Activated T-cell treated with anti-CD3 and anti-CD28 coated beads, Interleukin-2, amount 50 U/mL, for 24 hours (primary cell): ENCODE measurements at regions not wholly inside any gene's neighbourhood (a gene's known extent, or its start where the extent isn't known, plus 50 kb on each side); places are given as distances from the start of the nearest gene placed in this dataset.

Experiments used
- DNase-seq: peaks from one replicate; pipeline ENCODE4 v3.0.0-alpha.2; 2020
- H3K27ac Mint-ChIP-seq: 2 replicates; pipeline ENCODE4 v1.8.0; 2020; ENCODE audit warnings: mild to moderate bottlenecking, mixed read lengths
- H3K27me3 Mint-ChIP-seq: 2 replicates; pipeline ENCODE4 v1.8.0; 2020; ENCODE audit warnings: mixed read lengths
- H3K36me3 Mint-ChIP-seq: 2 replicates; pipeline ENCODE4 v1.8.0; 2020; ENCODE audit warnings: low read depth, mixed read lengths
- H3K4me1 Mint-ChIP-seq: 2 replicates; pipeline ENCODE4 v1.8.0; 2020; ENCODE audit warnings: low read depth, mixed read lengths
- H3K4me3 Mint-ChIP-seq: 2 replicates; pipeline ENCODE4 v1.8.0; 2020; ENCODE audit warnings: mild to moderate bottlenecking, moderate library complexity, mixed read lengths
- H3K9me3 Mint-ChIP-seq: 2 replicates; pipeline ENCODE4 v1.8.0; 2020; ENCODE audit warnings: mixed read lengths

GRCh38 chr9:1416261-1416660 is 366.1 kb downstream of the DMRT2 start:
- Mint-ChIP-seq H3K4me3 (no peak overlapping the region), H3K27ac (no peak overlapping the region), H3K36me3 (no peaks in the 10 kb centered on the region), H3K27me3 (no peaks in the 10 kb centered on the region), H3K9me3 (peaks cover 3% of the 10 kb centered on the region), H3K4me1 (no peaks in the 10 kb centered on the region)
- DNase-seq, result no peak

- Mint-ChIP-seq H3K4me1 (no peaks in the 10 kb centered on the region), H3K4me3 (no peak overlapping the region), H3K9me3 (peaks cover 3% of the 10 kb centered on the region), H3K36me3 (no peaks in the 10 kb centered on the region), H3K27me3 (no peaks in the 10 kb centered on the region), H3K27ac (no peak overlapping the region)
- no peak for DNase-seq
These were observed 371.3 kb downstream of the DMRT2 start for GRCh38 chr9:1421436-1421835.

- Mint-ChIP-seq H3K27ac (no peak overlapping the region), H3K9me3 (no peaks in the 10 kb centered on the region), H3K36me3 (no peaks in the 10 kb centered on the region), H3K27me3 (peaks cover 6% of the 10 kb centered on the region), H3K4me1 (no peaks in the 10 kb centered on the region), H3K4me3 (no peak overlapping the region)
- no peak for DNase-seq
These were observed 377.7 kb downstream of the DMRT2 start for GRCh38 chr9:1427875-1428274.

- Mint-ChIP-seq H3K36me3 (no peaks in the 10 kb centered on the region), H3K4me1 (no peaks in the 10 kb centered on the region), H3K4me3 (no peak overlapping the region), H3K27me3 (peaks cover 6% of the 10 kb centered on the region), H3K27ac (no peak overlapping the region), H3K9me3 (no peaks in the 10 kb centered on the region)
- DNase-seq, result no peak
These were observed 379.1 kb downstream of the DMRT2 start for GRCh38 chr9:1429297-1429696.

GRCh38 chr9:1431461-1431860 is 381.3 kb downstream of the DMRT2 start:
- Mint-ChIP-seq H3K27me3 (peaks cover 6% of the 10 kb centered on the region), H3K4me3 (no peak overlapping the region), H3K27ac (no peak overlapping the region), H3K4me1 (no peaks in the 10 kb centered on the region), H3K36me3 (no peaks in the 10 kb centered on the region), H3K9me3 (no peaks in the 10 kb centered on the region)
- DNase-seq, result no peak

- no peak for DNase-seq
- Mint-ChIP-seq H3K27me3 (peaks cover 14% of the 10 kb centered on the region), H3K27ac (no peak overlapping the region), H3K36me3 (no peaks in the 10 kb centered on the region), H3K4me3 (no peak overlapping the region), H3K9me3 (no peaks in the 10 kb centered on the region), H3K4me1 (no peaks in the 10 kb centered on the region)
These were observed 384.1 kb downstream of the DMRT2 start for GRCh38 chr9:1434052-1434767.

- no peaks in the 10 kb centered on the region for H3K36me3 Mint-ChIP-seq
- no peak for DNase-seq
- no peak overlapping the region for H3K27ac Mint-ChIP-seq
- no peaks in the 10 kb centered on the region for H3K4me1 Mint-ChIP-seq
- peaks cover 10% of the 10 kb centered on the region for H3K27me3 Mint-ChIP-seq
- no peaks in the 10 kb centered on the region for H3K9me3 Mint-ChIP-seq
- no peak overlapping the region for H3K4me3 Mint-ChIP-seq
These were observed 384.7 kb downstream of the DMRT2 start for GRCh38 chr9:1434811-1435210.

- Mint-ChIP-seq H3K36me3 (no peaks in the 10 kb centered on the region), H3K27me3 (peaks cover 18% of the 10 kb centered on the region), H3K4me3 (no peak overlapping the region), H3K9me3 (peaks cover 2% of the 10 kb centered on the region), H3K27ac (no peak overlapping the region), H3K4me1 (no peaks in the 10 kb centered on the region)
- DNase-seq, result no peak
These were observed 390.1 kb downstream of the DMRT2 start for GRCh38 chr9:1440256-1440655.

- Mint-ChIP-seq H3K4me1 (no peaks in the 10 kb centered on the region), H3K36me3 (no peaks in the 10 kb centered on the region), H3K27ac (no peak overlapping the region), H3K4me3 (no peak overlapping the region), H3K9me3 (peaks cover 2% of the 10 kb centered on the region), H3K27me3 (peaks cover 21% of the 10 kb centered on the region)
- DNase-seq, result no peak
These were observed 391.9 kb downstream of the DMRT2 start for GRCh38 chr9:1442105-1442504.

- H3K4me3 Mint-ChIP-seq, result no peak overlapping the region
- no peak for DNase-seq
- peaks cover 15% of the 10 kb centered on the region for H3K27me3 Mint-ChIP-seq
- no peak overlapping the region for H3K27ac Mint-ChIP-seq
- no peaks in the 10 kb centered on the region for H3K4me1 Mint-ChIP-seq
- no peaks in the 10 kb centered on the region for H3K36me3 Mint-ChIP-seq
- H3K9me3 Mint-ChIP-seq, result peaks cover 2% of the 10 kb centered on the region
These were observed 393.3 kb downstream of the DMRT2 start for GRCh38 chr9:1443450-1443849.

GRCh38 chr9:1446671-1447070 is 396.5 kb downstream of the DMRT2 start:
- Mint-ChIP-seq H3K36me3 (no peaks in the 10 kb centered on the region), H3K27me3 (peaks cover 9% of the 10 kb centered on the region), H3K27ac (no peak overlapping the region), H3K4me1 (no peaks in the 10 kb centered on the region), H3K9me3 (peaks cover 2% of the 10 kb centered on the region), H3K4me3 (no peak overlapping the region)
- no peak for DNase-seq

- H3K4me1 Mint-ChIP-seq, result peaks cover 4% of the 10 kb centered on the region
- no peaks in the 10 kb centered on the region for H3K36me3 Mint-ChIP-seq
- no peak for DNase-seq
- no peak overlapping the region for H3K4me3 Mint-ChIP-seq
- H3K9me3 Mint-ChIP-seq, result no peaks in the 10 kb centered on the region
- peaks cover 13% of the 10 kb centered on the region for H3K27me3 Mint-ChIP-seq
- no peak overlapping the region for H3K27ac Mint-ChIP-seq
These were observed 403.5 kb downstream of the DMRT2 start for GRCh38 chr9:1453636-1454035.

GRCh38 chr9:1454211-1454610 is 404.1 kb downstream of the DMRT2 start:
- Mint-ChIP-seq H3K9me3 (no peaks in the 10 kb centered on the region), H3K4me3 (no peak overlapping the region), H3K4me1 (peaks cover 5% of the 10 kb centered on the region)

GRCh38 chr9:1454616-1455347 is 404.6 kb downstream of the DMRT2 start:
- no peak for DNase-seq
- H3K4me3 Mint-ChIP-seq, result no peak overlapping the region
- H3K4me1 Mint-ChIP-seq, result peaks cover 5% of the 10 kb centered on the region
- H3K27me3 Mint-ChIP-seq, result peaks cover 13% of the 10 kb centered on the region
- H3K9me3 Mint-ChIP-seq, result no peaks in the 10 kb centered on the region
- no peaks in the 10 kb centered on the region for H3K36me3 Mint-ChIP-seq
- no peak overlapping the region for H3K27ac Mint-ChIP-seq

More at GRCh38 chr9:1454211-1454610, 404.1 kb downstream of the DMRT2 start:
- no peak overlapping the region for H3K27ac Mint-ChIP-seq
- H3K36me3 Mint-ChIP-seq, result no peaks in the 10 kb centered on the region
- peaks cover 13% of the 10 kb centered on the region for H3K27me3 Mint-ChIP-seq
- DNase-seq, result no peak

GRCh38 chr9:1455766-1456165 is 405.6 kb downstream of the DMRT2 start:
- Mint-ChIP-seq H3K36me3 (no peaks in the 10 kb centered on the region), H3K27me3 (peaks cover 13% of the 10 kb centered on the region), H3K9me3 (no peaks in the 10 kb centered on the region), H3K4me1 (peaks cover 5% of the 10 kb centered on the region), H3K27ac (no peak overlapping the region), H3K4me3 (no peak overlapping the region)
- no peak for DNase-seq
